ENCODE measurements at regions not wholly inside any gene's neighbourhood (a gene's known extent, or its start where the extent isn't known, plus 50 kb on each side); places are given as distances from the start of the nearest gene placed in this dataset.
"Not testable (repeated sequence)": the region's sequence is repeated elsewhere in the genome, so short reads cannot be mapped to it uniquely, and the experiment has no call there.

DNA sequence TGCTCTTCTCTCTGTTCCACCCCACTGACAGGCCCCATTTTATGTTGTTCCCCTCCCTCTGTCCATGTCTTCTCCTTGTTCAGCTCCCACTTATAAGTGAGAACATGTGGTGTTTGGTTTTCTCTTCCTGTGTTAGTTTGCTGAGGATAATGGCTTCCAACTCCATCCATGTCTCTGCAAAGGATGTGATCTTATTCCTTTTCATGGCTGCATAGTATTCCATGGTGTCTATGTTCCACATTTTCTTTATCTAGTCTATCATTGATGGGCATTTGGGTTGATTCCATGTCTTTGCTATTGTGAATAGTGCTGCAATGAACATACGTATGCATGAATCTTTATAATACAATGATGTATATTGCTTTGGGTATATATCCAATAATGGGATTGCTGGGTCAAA is 283.4 kb upstream of the HS3ST5 start:
- not testable (repeated sequence) for DNase-seq

DNA sequence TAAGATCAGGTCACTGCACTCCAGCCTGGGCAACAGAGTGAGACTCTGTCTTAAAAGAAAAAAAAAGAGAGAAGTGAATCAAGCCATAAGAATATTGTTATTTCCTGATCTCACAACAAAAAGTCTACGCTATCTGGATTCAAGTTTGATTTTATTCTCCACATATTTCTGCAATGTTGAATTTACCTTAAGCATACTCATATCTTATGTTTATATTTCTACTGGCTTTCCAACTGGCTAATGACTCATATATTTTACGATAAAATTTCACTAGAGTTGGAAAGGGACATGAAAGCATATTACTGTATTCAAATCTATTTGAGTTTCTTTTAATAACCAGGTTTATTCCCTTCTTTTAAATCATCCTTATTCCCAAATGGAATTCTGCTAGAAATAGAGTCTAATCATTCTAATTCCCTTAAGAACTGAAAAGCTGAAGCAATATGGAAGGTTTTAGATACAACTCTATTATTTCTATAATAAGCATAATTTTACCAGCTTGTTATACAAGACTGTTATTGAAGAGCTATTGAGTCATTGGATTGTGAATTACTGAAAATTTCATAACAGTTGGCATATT is 276.9 kb upstream of the HS3ST5 start:
- no peak for DNase-seq

DNA sequence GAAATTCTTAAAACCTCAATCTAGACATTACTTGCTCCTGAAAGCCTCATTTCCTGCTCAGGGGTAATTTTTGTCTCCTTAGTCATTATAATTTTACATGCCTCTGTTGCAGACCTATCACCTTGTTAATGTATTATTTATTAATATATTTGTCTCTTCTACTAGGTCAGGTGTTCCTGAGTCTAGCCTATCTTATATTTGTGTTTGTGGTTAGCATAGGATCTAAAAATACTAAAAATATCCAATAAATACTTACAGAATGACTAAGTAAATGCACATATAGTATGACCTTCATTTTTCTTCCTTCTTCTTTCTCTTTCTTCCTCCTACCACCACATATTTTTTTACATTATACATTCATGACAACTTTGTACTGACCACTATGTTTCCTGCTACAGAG is 268.9 kb upstream of the HS3ST5 start:
- DNase-seq: no peak

DNA sequence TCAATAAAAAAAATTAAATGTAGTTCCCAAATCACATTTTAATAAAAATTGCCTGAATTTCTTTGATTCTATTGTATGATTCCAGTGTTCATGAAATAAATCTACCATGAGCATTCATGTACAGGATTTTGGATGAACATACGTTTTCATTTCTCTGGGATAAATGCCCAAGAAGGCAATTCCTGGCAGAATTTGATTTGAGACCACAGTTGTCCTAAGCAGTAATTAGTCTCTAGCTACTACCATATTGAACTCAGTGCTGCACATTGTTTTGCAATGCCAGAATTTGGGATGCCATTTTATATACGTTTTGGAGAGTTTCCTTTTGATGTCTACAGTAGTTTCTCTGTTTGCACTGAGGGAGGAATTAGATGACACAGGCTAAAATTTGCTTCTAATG is 265.3 kb upstream of the HS3ST5 start:
- DNase-seq: no peak

DNA sequence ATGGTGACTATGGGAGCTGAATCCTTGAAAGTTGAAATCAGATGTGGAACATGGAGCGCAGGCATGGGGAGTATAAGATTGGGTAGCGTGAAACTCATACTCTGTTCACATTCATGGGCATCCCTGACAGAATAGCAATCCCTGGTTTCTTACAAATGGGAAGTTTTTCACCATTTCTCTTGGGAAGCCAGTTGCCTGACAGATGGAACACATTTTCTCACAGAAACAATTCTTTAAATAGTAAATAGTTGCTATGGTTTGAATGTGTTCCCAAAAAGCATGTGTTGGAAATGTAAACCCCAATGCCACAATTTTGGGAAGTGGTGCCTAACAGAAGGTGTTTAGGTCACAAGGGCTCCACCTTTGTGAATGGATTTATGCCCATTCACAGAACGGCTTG is 262.8 kb upstream of the HS3ST5 start:
- peak; percentile 8 for DNase-seq

DNA sequence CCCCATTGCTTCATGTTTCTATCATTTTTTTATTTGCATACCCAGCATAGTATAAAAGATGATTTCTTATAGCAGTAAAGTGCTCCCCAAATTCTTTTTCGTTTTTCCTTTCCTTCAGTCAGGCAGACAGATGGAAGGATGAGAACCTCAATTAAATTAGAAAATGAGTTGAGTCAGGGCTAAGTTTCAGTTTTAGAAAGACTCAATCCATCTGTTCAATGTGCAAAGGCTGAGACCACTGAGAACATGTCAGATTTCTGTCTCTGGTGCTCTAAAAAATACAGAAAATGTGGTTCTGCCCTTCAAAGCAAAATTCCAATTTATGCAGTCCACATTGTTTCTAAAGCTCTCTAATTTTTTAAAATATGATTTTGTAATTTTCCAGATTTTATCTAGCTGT is 257.6 kb upstream of the HS3ST5 start:
- DNase-seq: no peak

DNA sequence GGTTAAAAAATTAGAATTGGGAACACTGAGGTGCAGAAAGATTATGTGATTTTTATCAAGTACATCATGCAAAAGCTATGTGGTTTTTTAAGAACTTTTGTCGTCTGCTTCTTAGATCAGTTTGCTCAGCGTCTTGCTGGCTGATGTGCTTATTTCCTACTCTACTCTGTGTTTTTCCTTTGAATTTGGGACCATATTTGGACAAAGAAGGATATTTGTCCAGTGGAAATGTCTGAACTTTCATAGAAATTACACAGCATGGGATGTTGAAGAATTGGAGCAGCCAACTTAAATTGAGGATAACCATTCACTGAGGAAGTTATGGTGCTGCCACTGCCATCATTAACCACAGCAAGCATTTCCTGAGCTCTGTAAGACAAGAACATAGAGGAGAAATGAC is 252.8 kb upstream of the HS3ST5 start:
- peak; percentile 29 for DNase-seq

DNA sequence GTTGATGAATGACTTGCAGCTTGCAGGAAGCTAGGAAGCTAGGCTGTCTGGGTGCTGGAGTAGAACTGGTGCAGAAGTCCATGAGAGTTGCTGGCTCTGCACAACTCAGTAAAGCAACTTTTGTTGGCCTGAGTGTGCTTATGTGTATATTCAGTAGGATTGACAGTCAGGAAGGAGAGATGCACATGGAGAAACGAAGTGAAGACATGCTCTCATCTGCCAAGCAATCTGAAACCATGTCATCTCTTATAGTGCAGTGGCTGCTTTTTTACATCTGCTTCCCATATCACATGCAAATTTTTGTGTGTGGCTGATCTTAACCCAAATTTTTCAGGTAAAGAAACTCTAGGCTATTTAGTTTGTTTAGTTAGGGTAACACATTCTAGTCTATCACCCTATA is 252.4 kb upstream of the HS3ST5 start:
- peak; percentile 6 for DNase-seq

DNA sequence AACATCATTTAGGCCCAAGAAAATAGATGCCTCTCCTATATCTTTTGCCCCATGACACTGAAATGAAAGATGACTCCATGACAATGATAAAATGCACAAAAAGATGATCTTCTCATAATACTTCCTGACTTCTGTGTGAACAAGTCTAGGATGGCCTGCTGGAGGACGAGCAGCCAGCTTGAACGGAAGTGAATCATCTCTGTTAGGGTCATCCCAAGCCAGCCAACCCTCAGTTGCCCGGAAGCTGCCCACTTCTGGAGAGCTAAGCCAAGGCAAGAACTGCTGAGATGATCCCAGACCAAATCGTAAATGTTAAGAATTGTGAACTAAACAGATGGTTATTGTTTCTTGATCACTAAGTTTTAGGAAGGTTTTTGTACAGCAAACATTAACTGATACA is 249.7 kb upstream of the HS3ST5 start:
- no peak for DNase-seq

DNA sequence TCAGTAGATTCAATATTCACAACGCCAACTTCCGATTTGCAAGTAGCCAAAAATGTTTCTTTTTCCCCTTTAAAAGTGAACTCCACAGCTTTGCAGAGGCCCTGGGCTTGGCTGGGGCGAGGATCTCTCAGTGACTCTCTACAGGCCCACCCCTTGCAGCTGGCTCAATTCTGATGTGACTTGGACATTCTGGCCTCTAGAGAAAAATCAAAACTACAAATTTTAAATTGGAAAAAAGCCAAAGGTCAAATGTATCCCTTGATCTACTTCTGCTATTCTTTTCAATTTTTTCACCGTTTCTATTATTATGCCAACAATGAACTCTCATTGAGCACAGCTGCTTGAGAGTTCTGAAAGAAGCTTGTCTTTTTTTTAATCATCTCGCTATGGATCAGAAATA is 245.9 kb upstream of the HS3ST5 start:
- DNase-seq: peak; percentile 66

DNA sequence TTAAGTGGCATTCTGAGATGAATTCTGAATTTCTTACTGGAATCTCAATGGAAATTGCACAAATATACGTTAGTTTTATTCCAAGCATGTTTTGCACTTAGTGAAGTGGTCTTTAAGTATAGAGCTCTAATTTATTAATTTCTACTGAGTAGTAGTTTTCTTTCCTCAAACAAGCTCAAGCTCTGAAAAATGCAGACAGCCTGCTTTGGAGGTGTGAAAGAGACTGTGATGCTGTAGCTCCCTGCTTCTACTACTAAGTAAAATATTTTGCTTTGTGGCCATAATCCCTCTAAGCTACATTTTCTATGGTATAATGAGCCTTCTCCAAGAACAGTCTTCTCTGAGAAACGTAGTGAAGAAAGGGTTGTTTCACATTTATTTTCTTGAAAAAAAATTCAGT is 243.5 kb upstream of the HS3ST5 start:
- DNase-seq: no peak

DNA sequence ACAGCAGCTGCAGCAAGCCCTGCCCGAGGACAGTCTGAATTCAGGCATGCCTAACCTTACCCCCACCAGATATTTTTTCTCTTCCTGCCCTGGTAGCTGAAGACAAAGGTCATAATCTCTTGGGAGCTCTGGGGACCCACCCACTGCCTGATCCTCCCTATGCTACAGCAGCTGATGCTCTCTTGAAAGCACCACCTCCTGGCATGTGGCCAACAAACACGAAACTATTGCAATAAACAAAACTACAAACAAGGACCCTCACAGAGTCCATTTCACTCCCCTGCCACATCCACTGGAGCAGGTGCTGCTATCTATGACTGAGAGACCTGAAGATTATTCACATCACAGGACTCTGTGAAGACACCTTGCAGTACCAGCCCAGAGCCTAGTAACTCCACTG is 238.5 kb upstream of the HS3ST5 start:
- DNase-seq: no peak

DNA sequence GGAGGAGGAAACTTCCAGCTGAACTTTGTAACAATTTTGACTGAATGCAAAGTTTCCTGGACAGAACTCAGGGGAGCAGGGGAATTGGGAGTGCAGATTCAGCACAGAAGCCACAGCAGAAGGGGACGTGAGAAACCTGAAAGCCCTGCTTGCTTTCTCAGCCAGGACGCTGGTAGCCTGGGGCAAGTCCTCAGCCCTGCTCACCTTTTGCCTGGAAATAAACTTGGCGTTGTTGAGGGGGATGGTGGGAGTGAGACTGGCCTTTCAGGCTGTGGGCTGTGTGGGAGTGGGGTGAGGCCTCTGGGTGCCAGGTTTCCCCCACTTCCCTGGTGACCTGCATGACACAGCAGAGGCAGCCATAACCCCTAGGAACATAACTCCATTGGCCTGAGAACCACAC is 238.1 kb upstream of the HS3ST5 start:
- DNase-seq: no peak

DNA sequence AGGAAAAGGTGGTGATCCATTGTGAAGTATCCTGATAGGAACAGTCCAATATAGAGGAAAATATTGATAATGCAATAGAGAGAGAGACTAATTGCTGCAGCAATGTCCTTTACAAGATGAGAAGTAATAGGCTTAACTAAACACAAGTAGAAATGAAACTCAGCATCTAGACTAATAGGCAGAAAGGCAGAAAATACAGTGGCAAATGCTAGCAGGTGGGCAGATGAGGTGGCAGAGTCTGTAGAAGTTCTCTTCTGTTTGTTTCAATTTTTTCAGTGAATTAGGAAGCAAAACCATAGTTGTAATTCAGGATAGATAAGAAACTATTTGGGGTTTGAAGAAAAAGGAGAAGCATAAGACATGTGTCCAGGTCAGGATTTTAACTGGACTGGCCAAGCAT is 236.7 kb upstream of the HS3ST5 start:
- no peak for DNase-seq

DNA sequence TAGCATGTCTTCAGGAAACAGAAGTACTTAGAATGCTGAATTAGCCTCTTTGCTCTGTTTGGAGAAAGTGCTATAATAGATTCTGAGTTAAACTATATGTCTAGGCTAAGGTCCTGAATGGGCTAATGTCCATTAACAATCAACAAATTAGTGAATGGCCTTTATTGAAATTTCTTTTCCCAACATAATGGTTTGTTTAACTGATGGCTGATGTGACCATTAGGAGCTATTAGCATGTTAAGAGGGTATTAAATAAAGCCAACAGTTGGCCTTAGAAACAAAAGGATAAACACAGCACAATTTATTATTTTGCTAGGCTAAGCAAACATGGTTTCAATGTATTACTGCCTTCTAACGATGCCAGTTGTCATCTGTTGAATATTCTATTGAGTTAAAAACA is 234.3 kb upstream of the HS3ST5 start:
- DNase-seq: no peak

DNA sequence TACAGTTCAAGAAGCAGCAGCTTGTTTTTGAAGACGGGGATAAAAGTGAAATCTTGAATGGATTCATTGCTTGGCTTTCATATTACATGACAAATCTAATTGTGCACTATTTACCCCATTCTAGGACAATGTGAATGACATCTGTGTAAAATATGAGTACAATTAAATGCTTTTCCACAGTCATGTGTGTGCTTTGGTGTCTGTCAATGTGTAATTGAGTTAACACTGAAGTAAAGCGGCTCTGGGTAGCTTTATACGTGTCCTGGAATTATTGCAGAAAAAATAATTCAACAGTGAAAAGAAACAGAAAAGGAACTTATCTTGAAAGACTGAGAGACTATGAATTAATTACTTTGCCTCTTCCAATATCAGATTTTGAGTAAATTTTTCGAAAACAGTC is 233.5 kb upstream of the HS3ST5 start:
- no peak for DNase-seq

DNA sequence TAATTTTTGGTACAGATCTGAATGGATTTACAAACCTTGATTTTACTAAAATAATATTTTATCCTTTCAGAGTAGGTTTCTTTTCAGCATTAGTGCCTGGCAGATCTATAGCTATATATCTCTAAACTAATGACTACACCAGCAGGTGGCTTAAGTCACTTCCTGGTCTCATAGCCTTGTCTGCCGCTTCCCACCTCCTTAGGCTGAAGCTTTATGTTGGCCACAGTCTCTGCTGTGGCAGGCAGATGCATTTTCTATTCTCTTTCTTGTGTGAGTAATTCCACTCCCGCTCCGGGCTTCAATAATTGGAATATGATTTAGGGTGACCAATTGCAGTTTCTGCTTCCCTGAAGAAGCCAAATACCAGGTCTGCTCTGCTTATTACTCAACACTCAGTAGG is 226.8 kb upstream of the HS3ST5 start:
- DNase-seq: peak; percentile 45

DNA sequence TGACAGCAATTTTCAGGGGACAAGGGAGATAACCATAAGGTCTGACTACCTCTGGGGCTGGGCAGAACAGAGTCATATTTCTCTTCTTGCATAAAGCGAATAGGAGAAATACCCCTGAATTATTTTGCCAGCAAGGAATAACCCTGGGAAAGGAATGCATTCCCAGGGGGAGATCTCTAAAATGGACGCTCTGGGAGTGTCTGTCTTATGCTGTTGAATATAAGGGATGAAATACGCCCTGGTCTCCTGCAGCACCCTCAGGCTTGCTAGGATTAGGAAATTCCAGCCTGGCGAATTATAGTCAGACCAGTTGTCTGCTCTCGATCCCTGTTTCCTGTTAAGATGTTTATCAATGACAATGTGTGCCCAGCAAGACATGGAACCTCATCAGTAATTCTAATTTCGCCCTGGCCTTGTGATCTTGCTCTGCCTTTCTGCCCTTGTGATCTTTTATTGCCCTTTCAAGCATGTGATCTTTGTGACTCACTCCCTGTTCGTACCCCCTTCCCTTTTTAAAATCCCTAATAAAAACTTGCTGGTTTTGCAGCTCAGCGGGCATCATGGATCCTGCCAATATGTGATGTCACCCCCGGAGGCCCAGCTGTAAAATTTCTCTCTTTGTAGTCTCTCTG is 221.6 kb upstream of the HS3ST5 start:
- DNase-seq: no peak

DNA sequence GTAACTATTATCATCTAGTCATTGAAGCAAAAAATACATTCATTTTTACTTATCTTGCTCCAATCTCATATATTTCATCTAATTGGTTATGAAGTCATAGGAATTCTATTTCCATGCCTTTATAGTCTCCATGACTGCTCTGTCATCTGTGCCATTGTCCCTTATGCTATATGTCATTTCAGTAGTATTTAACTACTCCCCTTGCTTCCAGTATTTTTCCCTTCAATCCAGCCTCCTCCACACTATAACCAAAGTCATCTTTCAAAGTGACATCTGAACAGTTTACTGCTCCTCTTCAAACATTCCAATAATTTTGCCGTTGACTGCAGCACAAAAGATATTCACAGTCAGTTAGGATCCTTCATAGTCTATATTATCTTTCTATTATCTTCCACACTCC is 216.6 kb upstream of the HS3ST5 start:
- DNase-seq: no peak

DNA sequence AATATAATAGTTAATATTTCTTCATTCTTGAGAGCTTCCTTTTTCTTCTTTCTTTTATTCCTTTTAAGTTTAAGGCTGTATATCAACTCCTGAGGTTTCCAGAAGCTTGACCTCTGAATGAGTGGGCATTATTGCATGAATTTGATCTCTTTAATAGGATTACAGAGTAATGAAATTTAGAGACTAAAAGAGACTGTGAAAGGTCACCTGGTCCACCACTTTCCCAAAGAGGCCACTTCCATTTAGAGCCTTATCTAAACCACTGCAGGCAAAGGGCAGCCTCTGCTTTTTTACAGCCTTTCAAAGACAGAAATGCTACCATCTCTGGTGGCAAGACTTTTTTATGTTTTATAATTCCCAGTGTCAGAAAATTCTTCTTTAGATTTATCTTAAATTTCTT is 215.3 kb upstream of the HS3ST5 start:
- no peak for DNase-seq

DNA sequence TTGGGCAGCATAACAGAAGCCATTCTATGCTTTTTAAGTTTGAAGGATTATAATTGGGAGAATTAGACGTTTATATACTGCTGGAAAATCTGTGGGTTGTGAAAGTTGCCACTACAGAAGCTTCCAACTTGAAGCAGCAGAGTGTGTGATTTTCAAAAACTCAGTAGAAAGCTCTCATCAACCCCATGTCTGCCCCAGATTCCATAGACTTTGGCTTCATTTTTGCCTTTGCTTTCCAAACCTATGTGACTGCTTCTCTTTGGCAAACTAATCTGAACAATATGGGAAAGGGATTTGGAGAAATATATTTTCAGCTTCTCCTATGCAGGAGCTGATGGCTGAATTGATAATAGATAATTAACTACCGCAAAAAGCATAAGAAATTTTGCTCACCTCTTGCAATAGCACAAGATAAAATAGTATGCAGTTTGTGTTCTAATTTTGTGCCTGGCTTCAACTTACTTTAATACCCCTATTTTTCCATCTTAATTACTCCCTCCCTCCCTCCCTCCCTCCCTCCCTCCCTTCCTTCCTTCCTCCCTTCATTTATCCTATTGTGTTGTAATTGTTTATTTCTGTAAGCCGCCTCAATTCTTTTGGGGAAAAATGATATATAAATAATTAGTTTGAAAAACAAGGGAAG is 214.1 kb upstream of the HS3ST5 start:
- DNase-seq: peak; percentile 53

DNA sequence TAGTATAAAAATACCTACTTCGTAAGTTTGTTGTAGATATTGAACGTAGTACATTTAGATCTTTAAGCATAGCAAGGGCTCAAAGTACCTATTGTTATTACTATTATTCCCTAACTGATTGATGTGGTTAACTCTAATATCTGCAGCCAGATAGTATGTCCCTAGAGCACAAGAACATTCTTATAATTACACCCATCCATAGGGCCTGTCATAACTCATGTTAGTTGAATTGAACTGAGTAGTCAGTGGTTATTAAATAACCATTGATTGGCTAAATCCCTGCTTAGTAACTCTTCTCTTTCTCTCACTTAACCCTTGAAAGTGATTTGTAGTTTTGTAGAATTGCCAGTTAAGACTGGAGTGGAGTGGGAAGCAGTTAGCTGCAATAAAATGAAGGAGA is 207.5 kb upstream of the HS3ST5 start:
- no peak for DNase-seq

DNA sequence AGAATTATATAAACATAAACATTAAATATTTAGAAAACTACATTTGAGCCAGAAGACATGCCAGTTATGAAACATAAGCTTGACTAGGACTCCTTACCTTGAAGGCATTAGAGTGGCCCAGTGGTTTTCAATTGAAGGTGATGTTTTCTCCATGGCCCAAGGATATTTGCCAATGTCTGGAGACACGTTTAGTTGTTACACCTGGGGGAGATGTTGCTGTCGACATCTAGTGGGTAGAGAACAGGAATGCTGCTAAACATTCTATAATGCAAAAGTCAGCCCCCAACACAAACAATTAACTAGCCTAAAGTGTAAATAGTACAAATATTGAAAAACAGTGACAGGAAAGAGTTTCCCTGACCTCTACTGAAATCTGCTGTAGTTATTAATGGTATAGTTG is 200.9 kb upstream of the HS3ST5 start:
- DNase-seq: no peak

DNA sequence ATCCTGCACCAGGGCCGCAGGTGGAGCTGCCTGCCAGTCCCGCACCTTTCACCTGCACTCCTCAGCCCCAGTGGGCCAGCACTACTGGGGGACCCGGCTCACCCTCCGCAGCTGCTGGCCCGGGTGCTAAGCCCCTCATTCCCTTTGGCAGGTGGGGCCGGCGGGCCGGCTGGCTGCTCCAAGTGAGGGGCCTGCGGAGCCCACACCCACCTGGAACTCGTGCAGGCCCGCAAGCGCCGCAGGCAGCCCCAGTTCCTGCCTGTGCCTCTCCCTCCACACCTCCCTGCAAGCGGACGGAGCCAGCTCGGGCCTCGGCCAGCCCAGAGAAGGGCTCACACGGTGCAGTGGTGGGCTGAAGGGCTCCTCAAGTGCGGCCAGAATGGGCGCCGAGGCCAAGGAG is 199.0 kb upstream of the HS3ST5 start:
- DNase-seq: no peak

DNA sequence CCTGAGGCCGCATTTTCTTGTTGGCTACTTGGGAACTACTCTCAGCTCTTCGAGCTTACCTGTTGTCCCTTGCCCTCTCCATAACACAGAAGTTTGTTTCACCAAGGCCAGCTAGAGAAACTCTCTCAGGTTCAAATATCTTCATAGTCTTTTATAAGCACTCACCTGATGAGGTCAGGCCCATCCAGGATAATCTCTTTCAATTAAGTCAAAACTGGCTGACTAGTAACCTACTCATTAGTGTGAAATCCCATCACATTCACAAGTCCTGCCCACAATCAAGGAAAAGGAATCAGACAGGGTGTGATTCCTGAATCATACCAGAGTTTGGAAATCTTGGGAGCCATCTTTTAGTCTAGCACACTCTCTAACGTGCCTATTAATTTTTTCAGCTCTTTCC is 195.2 kb upstream of the HS3ST5 start:
- DNase-seq: no peak
